ENCODE measurements at regions not wholly inside any gene's neighbourhood (a gene's known extent, or its start where the extent isn't known, plus 50 kb on each side); places are given as distances from the start of the nearest gene placed in this dataset.

DNA sequence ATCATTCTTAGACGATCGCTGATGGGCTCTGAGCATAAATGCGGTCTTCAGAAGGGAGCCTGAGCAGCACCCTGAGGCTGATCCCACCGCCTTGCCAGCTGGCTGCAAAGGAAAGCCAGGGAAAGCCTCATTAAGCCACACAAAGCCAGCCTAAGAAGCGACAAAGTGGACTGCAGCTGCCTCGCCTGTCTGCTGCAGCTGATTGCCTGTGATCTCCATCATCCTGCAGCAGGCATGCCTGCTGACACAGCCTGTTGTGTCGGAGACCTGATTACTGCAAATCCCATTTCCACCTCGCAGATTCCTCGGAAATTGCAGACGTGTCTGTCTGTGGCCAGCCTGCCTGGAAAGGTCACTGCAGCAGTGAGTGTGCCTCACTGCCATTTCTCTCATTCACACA, 1087.0 kb upstream of the AUTS2 start:
- TF ChIP-seq CTCF (IDR thresholded peaks at IDR 0.05) (no peak), POLR2A (IDR thresholded peaks at IDR 0.05) (no peak), POLR2AphosphoS5 (IDR thresholded peaks at IDR 0.05) (no peak)
